Muscle layer of colon (tissue), 2 donors: ENCODE measurements at regions not wholly inside any gene's neighbourhood (a gene's known extent, or its start where the extent isn't known, plus 50 kb on each side); places are given as distances from the start of the nearest gene placed in this dataset.

Experiments
- H3K27ac ChIP-seq: one replicate; pipeline ENCODE4 v1.7.0; 2013; ENCODE audit warnings: low read depth, mild to moderate bottlenecking, low read length, moderate library complexity
- H3K27me3 ChIP-seq, 2 donors: one replicate each; pipeline ENCODE4 v1.7.0; 2013; ENCODE audit warnings: low read length in 2 of 2, mild to moderate bottlenecking in 2 of 2; ENCODE audit not compliant: insufficient read depth in 2 of 2, control insufficient read depth in 1 of 2
- H3K36me3 ChIP-seq: one replicate; pipeline ENCODE4 v1.7.0; 2013; ENCODE audit warnings: mild to moderate bottlenecking, low read length; ENCODE audit not compliant: insufficient read depth
- H3K4me1 ChIP-seq: one replicate; pipeline ENCODE4 v1.7.0; 2013; ENCODE audit warnings: mild to moderate bottlenecking, low read length; ENCODE audit not compliant: insufficient read depth
- H3K4me3 ChIP-seq, 2 donors: one replicate each; pipeline ENCODE4 v1.7.0; 2013; ENCODE audit warnings: low read length in 2 of 2, low read depth in 1 of 2, mild to moderate bottlenecking in 1 of 2, moderate library complexity in 1 of 2
- H3K9ac ChIP-seq: one replicate; pipeline ENCODE4 v1.7.0; 2013; ENCODE audit warnings: low read length
- H3K9me3 ChIP-seq: one replicate; pipeline ENCODE4 v1.7.0; 2013; ENCODE audit warnings: mild to moderate bottlenecking, low read length
- donor health status: abdominal sarcoma.
- donor health status: Adenocarcinoma of cecum.

DNA sequence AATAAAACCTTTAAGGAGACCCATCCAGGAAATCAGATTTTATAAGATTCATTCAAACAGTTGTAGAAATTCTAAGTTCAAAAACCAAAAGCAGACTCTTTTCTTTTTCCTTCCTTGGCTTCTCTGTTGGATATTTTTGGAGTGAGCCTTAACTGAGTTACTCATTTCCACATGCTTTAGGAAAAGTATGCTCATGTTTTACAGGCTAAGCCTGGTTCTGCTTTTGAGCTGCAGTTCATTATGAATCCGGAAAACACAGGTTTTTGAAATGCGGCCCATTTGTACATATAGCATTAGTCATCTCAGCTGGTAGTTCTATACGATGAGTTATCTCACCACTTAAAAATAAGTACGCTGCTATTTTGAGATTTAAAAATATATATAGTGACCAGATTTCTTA, 156.6 kb upstream of the DMRT1 start:
- Histone ChIP-seq H3K27ac (peak overlapping the region; percentile 83), H3K9ac (peak overlapping the region; percentile 67), H3K4me1 (peaks cover 38% of the 10 kb centered on the region), H3K36me3 (no peaks in the 10 kb centered on the region), H3K9me3 (no peaks in the 10 kb centered on the region), H3K4me3 (peak overlapping the region; percentile 8 to 49), H3K27me3 (no peaks in the 10 kb centered on the region)

- Histone ChIP-seq H3K9me3 (no peaks in the 10 kb centered on the region), H3K27me3 (no peaks in the 10 kb centered on the region), H3K4me1 (peaks cover 47% of the 10 kb centered on the region), H3K27ac (peak overlapping the region; percentile 83), H3K4me3 (peak overlapping the region in 1 of 2 donors; percentile 49), H3K36me3 (no peaks in the 10 kb centered on the region), H3K9ac (peak overlapping the region; percentile 67)
Measured at GRCh38 chr9:686321-686813, 155.1 kb upstream of the DMRT1 start.

DNA sequence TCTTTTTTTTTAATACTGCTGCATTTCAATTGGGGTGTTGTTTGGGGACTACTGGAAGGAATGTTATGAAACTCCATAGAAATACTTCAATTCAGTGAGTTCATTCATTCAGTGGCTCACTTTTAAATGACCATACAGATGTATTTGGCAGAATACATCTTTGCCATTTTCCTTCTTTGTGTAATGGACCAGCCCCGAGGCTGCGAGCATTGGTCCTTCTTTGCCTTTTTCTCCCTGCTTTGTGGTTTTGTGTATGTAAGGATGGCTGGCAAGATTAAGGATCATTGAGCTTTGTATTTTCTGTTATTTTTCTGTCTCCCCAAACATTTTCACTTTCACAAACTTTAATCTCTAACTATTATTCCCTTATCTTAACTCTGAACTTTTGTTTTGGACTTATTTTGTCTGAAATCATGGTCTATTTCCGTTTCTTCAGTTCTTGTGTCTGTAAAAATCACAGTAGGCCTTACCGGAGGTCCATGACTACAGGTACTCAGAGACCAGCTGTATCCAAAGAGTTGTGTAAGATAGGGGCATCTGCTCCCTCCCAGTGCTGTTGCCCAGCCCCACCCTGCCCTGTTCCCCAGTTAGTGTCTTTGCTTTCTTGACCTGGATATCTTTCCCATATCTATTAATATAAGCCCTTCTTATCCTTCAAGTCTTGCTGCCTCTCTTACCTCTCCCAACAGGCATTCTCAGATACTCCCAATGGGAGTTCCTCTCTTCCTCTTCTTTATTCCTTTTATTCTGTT, 154.3 kb upstream of the DMRT1 start:
- H3K27me3 ChIP-seq, result no peaks in the 10 kb centered on the region
- H3K4me3 ChIP-seq, result no peak overlapping the region
- no peak overlapping the region for H3K9ac ChIP-seq
- H3K36me3 ChIP-seq, result no peaks in the 10 kb centered on the region
- peaks cover 54% of the 10 kb centered on the region for H3K4me1 ChIP-seq
- H3K27ac ChIP-seq, result no peak overlapping the region
- no peaks in the 10 kb centered on the region for H3K9me3 ChIP-seq

DNA sequence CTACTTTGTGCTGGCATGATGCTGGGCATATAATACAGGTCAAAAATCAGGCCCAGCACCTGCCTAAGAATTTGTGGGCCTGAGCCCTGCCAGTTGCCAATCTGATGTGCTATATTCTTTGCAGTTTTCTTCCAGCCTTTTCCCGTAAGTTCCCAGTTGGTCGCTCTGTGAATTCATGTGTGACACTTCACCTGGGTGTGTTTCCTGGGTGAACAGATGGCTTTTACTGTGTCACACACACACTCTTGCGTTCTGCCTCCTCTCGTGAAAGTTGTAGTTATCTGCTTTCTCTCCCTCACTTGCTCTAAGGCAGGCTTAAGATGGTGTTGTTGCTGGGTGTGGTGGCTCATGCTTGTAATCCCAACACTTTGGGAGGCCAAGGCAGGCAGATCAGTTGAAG, 153.5 kb upstream of the DMRT1 start:
- Histone ChIP-seq H3K36me3 (no peaks in the 10 kb centered on the region), H3K4me1 (peaks cover 54% of the 10 kb centered on the region), H3K27me3 (no peaks in the 10 kb centered on the region), H3K4me3 (no peak overlapping the region), H3K27ac (no peak overlapping the region), H3K9ac (no peak overlapping the region), H3K9me3 (no peaks in the 10 kb centered on the region)

DNA sequence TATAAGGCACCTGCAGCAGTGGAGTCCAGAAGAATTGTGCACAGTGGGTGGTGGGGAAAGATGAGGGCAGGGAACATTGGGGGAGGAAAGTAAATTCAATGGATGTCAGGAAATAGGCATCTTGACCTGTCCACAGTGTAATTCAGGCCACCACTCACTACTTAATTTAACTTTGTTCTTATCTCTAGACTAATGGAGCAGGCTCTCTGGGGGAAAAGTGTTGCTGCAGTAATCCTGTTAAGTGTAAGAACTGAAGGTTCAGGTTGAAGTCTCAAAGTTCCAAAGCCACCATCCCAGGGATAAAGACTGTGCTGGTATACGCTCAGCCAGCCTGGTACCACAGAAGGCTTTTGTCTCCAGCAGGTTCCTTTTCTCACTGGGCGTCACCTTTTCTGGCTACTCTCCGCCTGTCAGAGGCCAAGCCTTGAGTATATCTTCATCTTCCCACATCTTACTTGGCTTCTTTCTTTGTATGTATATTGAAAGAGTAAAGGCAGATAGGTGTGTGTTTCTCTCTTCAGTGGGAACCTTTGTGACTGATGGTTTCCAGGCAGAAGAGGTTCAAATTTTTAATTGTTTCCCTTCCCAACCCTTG, 150.9 kb upstream of the DMRT1 start:
- Histone ChIP-seq H3K9ac (no peak overlapping the region), H3K4me1 (peaks cover 62% of the 10 kb centered on the region), H3K27ac (peak overlapping the region; percentile 58), H3K4me3 (no peak overlapping the region), H3K27me3 (no peaks in the 10 kb centered on the region), H3K36me3 (no peaks in the 10 kb centered on the region), H3K9me3 (no peaks in the 10 kb centered on the region)

- peaks cover 61% of the 10 kb centered on the region for H3K4me1 ChIP-seq
- no peak overlapping the region for H3K9ac ChIP-seq
- no peak overlapping the region for H3K4me3 ChIP-seq
- no peaks in the 10 kb centered on the region for H3K36me3 ChIP-seq
- no peaks in the 10 kb centered on the region for H3K27me3 ChIP-seq
- H3K27ac ChIP-seq, result peak overlapping the region; percentile 90
- H3K9me3 ChIP-seq, result no peaks in the 10 kb centered on the region
Measured at GRCh38 chr9:691825-692400, 149.6 kb upstream of the DMRT1 start.

- H3K4me1 ChIP-seq, result peaks cover 67% of the 10 kb centered on the region
- no peaks in the 10 kb centered on the region for H3K9me3 ChIP-seq
- H3K27me3 ChIP-seq, result no peaks in the 10 kb centered on the region
- peak overlapping the region; percentile 90 for H3K27ac ChIP-seq
- no peaks in the 10 kb centered on the region for H3K36me3 ChIP-seq
- H3K4me3 ChIP-seq, result peak overlapping the region in 1 of 2 donors; percentile 49
- peak overlapping the region; percentile 65 for H3K9ac ChIP-seq
Measured at GRCh38 chr9:692636-693129, 148.8 kb upstream of the DMRT1 start.

- Histone ChIP-seq H3K4me1 (peaks cover 75% of the 10 kb centered on the region), H3K9ac (peak overlapping the region; percentile 79), H3K4me3 (peak overlapping the region in 1 of 2 donors; percentile 49), H3K9me3 (no peaks in the 10 kb centered on the region), H3K36me3 (no peaks in the 10 kb centered on the region), H3K27ac (peak overlapping the region; percentile 90), H3K27me3 (no peaks in the 10 kb centered on the region)
Measured at GRCh38 chr9:693201-694091, 148.1 kb upstream of the DMRT1 start.

- Histone ChIP-seq H3K9me3 (no peaks in the 10 kb centered on the region), H3K4me1 (peaks cover 81% of the 10 kb centered on the region), H3K36me3 (no peaks in the 10 kb centered on the region), H3K27ac (peak overlapping the region; percentile 90), H3K4me3 (peak overlapping the region; percentile 10 to 49), H3K27me3 (no peaks in the 10 kb centered on the region), H3K9ac (peak overlapping the region; percentile 79)
Measured at GRCh38 chr9:694092-694402, 147.4 kb upstream of the DMRT1 start.

GRCh38 chr9:694403-695154, 146.9 kb upstream of the DMRT1 start:
- Histone ChIP-seq H3K27me3 (no peaks in the 10 kb centered on the region), H3K4me1 (peaks cover 86% of the 10 kb centered on the region), H3K27ac (peak overlapping the region; percentile 90), H3K9ac (peak overlapping the region; percentile 79), H3K4me3 (peak overlapping the region; percentile 11 to 49), H3K36me3 (no peaks in the 10 kb centered on the region), H3K9me3 (no peaks in the 10 kb centered on the region)
